B cell (primary cell): ENCODE measurements at regions not wholly inside any gene's neighbourhood (a gene's known extent, or its start where the extent isn't known, plus 50 kb on each side); places are given as distances from the start of the nearest gene placed in this dataset.

Experiments
- ATAC-seq: fragments of 200-7000 bp; cut with Tn5 transposase; one replicate; pipeline ENCODE4 v1.10.0; 2021; ENCODE audit warnings: low read depth, mild to moderate bottlenecking, moderate number of reproducible peaks, moderate library complexity
- CTCF ChIA-PET: fragments of 350-600 bp; sonication (Branson Sonifier 250); formaldehyde crosslinking; loops from one replicate; lab custom pipeline; 2021; ENCODE audit warnings: antibody characterized with exemption, inconsistent platforms; lab: Charles Lee
- POLR2A ChIA-PET: fragments of 350-600 bp; sonication (Branson Sonifier 250); formaldehyde crosslinking; loops from one replicate; lab custom pipeline; 2021; ENCODE audit warnings: antibody characterized with exemption; lab: Charles Lee
- DNase-seq: peaks from one replicate; pipeline ENCODE4 v3.0.0; 2013
- H2AFZ ChIP-seq: 2 replicates; pipeline ENCODE4 v1.6.1; 2012; ENCODE audit warnings: mild to moderate bottlenecking, low read depth, low read length; ENCODE audit not compliant: insufficient read depth, poor library complexity, severe bottlenecking
- H3K27ac ChIP-seq, 2 donors: 1 replicate in 1 of 2; 2 replicates in 1 of 2; pipeline ENCODE4 v1.5.1; 2012 to 2013; ENCODE audit warnings: low read length in 2 of 2, mild to moderate bottlenecking in 2 of 2, moderate library complexity in 1 of 2
- H3K27me3 ChIP-seq, 4 experiments: fragments of 200-600 bp in 1 of 4; sonication (generic) in 1 of 4; replicated peaks in 1 of 4; 1 replicate in 2 of 4; 2 replicates in 2 of 4; pipeline versions ENCODE4 v1.6.1 to v1.7.0; 2013 to 2016; ENCODE audit warnings: low read length in 3 of 4, mild to moderate bottlenecking in 2 of 4, mixed read lengths in 1 of 4, moderate library complexity in 1 of 4; ENCODE audit not compliant: insufficient read depth in 4 of 4, control insufficient read depth in 3 of 4; ENCODE audit errors: control extremely low read depth in 1 of 4
- H3K36me3 ChIP-seq, 2 experiments: replicated peaks in 1 of 2; 1 replicate in 1 of 2; 2 replicates in 1 of 2; pipeline versions ENCODE4 v1.6.1 to v1.7.1; 2013; ENCODE audit warnings: low read length in 1 of 2; ENCODE audit not compliant: insufficient read depth in 2 of 2, control insufficient read depth in 1 of 2; ENCODE audit errors: control extremely low read depth in 1 of 2, extremely low read depth in 1 of 2
- H3K4me1 ChIP-seq, 2 donors: fragments of 200-600 bp in 1 of 2; sonication (generic) in 1 of 2; 1 replicate in 1 of 2; 2 replicates in 1 of 2; pipeline versions ENCODE4 v1.5.1 to v1.6.1; 2013 to 2017; ENCODE audit warnings: low read length in 2 of 2; ENCODE audit not compliant: control insufficient read depth in 2 of 2, insufficient read depth in 2 of 2
- H3K4me2 ChIP-seq: replicated peaks from 2 replicates; pipeline ENCODE3; 2012; ENCODE audit warnings: mild to moderate bottlenecking, low read depth, low read length; ENCODE audit not compliant: poor library complexity, severe bottlenecking
- H3K4me3 ChIP-seq, 5 experiments: fragments of 200-600 bp in 1 of 5; sonication (generic) in 1 of 5; 1 replicate in 3 of 5; 2 replicates in 2 of 5; pipeline versions ENCODE4 v1.5.1 to v1.7.0; 2011 to 2016; ENCODE audit warnings: low read length in 4 of 5, mild to moderate bottlenecking in 4 of 5, low read depth in 2 of 5, control low read depth in 1 of 5, moderate library complexity in 1 of 5; ENCODE audit not compliant: insufficient read depth in 1 of 5; ENCODE audit errors: control extremely low read depth in 1 of 5, extremely low read depth in 1 of 5
- H3K79me2 ChIP-seq: fragments of 200-600 bp; sonication (generic); one replicate; pipeline ENCODE4 v1.6.0; 2016; ENCODE audit warnings: low read length; ENCODE audit not compliant: control insufficient read depth, insufficient read depth
- H3K9ac ChIP-seq: fragments of 200-600 bp; sonication (generic); 2 replicates; pipeline ENCODE4 v1.6.1; 2017; ENCODE audit warnings: mild to moderate bottlenecking, low read length, moderate library complexity
- H3K9me3 ChIP-seq, 3 donors: one replicate each; pipeline versions ENCODE4 v1.6.1 to v1.7.1; 2013; ENCODE audit warnings: low read length in 2 of 3; ENCODE audit not compliant: control insufficient read depth in 2 of 3, insufficient read depth in 1 of 3; ENCODE audit errors: control extremely low read depth in 1 of 3
- H4K20me1 ChIP-seq: 2 replicates; pipeline ENCODE4 v1.6.0; 2012; ENCODE audit warnings: mild to moderate bottlenecking, low read length; ENCODE audit not compliant: insufficient read depth, control insufficient read depth, poor library complexity, severe bottlenecking
- H3K27ac Mint-ChIP-seq: one replicate; pipeline ENCODE4 v1.8.0; 2021; ENCODE audit warnings: mixed read lengths
- H3K27me3 Mint-ChIP-seq: one replicate; pipeline ENCODE4 v1.8.0; 2021; ENCODE audit warnings: mixed read lengths
- H3K4me1 Mint-ChIP-seq: one replicate; pipeline ENCODE4 v1.8.0; 2021; ENCODE audit warnings: mixed read lengths
- H3K4me3 Mint-ChIP-seq: one replicate; pipeline ENCODE4 v1.8.0; 2021; ENCODE audit warnings: mixed read lengths
- H3K9me3 Mint-ChIP-seq: one replicate; pipeline ENCODE4 v1.8.0; 2022; ENCODE audit warnings: mixed read lengths; ENCODE audit not compliant: insufficient read depth
- CTCF ChIP-seq: fragments of 200-600 bp; IDR thresholded peaks from one replicate; pipeline ENCODE4 v1.8.0; 2022; ENCODE audit warnings: antibody characterized with exemption, mild to moderate bottlenecking
- EZH2 ChIP-seq: IDR thresholded peaks from 2 replicates; pipeline ENCODE4 v1.6.1; 2012; ENCODE audit warnings: borderline replicate concordance, low read depth, mild to moderate bottlenecking, moderate library complexity, low read length; ENCODE audit not compliant: insufficient read depth, poor library complexity, severe bottlenecking
- WGBS: methylation state at CpG from one replicate; pipeline ENCODE4 v1.1.5; 2013; ENCODE audit warnings: missing lambda C conversion rate; ENCODE audit not compliant: insufficient coverage; 5-methylcytosine and 5-hydroxymethylcytosine counted together
- intact Hi-C: fragments of 100-400 bp; cut with micrococcal nuclease; formaldehyde crosslinking; loops from one replicate; pipeline ENCODE4 v1.10.0; 2022

GRCh38 chr5:74092766-74093165 lies 466.8 kb downstream of the ARHGEF28 start:
- TF ChIP-seq CTCF (no peak), EZH2 (no peak)
- Histone ChIP-seq H3K27ac (no peak overlapping the region), H3K36me3 (no peaks in the 10 kb centered on the region), H3K79me2 (no peaks in the 10 kb centered on the region), H3K9ac (no peak overlapping the region), H3K4me3 (no peak overlapping the region), H3K27me3 (no peaks in the 10 kb centered on the region), H2AFZ (no peak overlapping the region), H4K20me1 (no peaks in the 10 kb centered on the region), H3K4me1 (no peaks in the 10 kb centered on the region), H3K4me2 (no peak overlapping the region), H3K9me3 (no peaks in the 10 kb centered on the region)
- H3K4me1 Mint-ChIP-seq: no peaks in the 10 kb centered on the region
- ChIA-PET CTCF (no interaction called here), POLR2A (no interaction called here)
- no peak overlapping the region for H3K4me3 Mint-ChIP-seq
- no peaks in the 10 kb centered on the region for H3K9me3 Mint-ChIP-seq
- WGBS: no CpG with 5 or more reads among the region's 2 CpGs
- no peak overlapping the region for H3K27ac Mint-ChIP-seq
- DNase-seq (no peak), ATAC-seq (no peak)
- intact Hi-C loops: no loop called here
- no peaks in the 10 kb centered on the region for H3K27me3 Mint-ChIP-seq

GRCh38 chr5:74085782-74086181 lies 459.8 kb downstream of the ARHGEF28 start:
- CTCF ChIA-PET: no interaction called here
- no peak for TF ChIP-seq EZH2
- no peak for TF ChIP-seq CTCF
- no peak overlapping the region for H3K27ac ChIP-seq
- no peaks in the 10 kb centered on the region for H3K9me3 Mint-ChIP-seq
- no peak overlapping the region for H3K9ac ChIP-seq
- H3K79me2 ChIP-seq: no peaks in the 10 kb centered on the region
- 90% methylated on average over 2 of the region's 2 CpGs for WGBS
- no peaks in the 10 kb centered on the region for H3K9me3 ChIP-seq
- H3K36me3 ChIP-seq: no peaks in the 10 kb centered on the region
- POLR2A ChIA-PET: no interaction called here
- no peaks in the 10 kb centered on the region for H3K4me1 ChIP-seq
- H3K27me3 Mint-ChIP-seq: peaks cover 11% of the 10 kb centered on the region
- no peak overlapping the region for H3K4me2 ChIP-seq
- no peaks in the 10 kb centered on the region for H3K27me3 ChIP-seq
- H3K4me3 Mint-ChIP-seq: no peak overlapping the region
- no peaks in the 10 kb centered on the region for H3K4me1 Mint-ChIP-seq
- no peak overlapping the region for H3K27ac Mint-ChIP-seq
- H4K20me1 ChIP-seq: no peaks in the 10 kb centered on the region
- ATAC-seq (no peak), DNase-seq (no peak)
- no peak overlapping the region for H3K4me3 ChIP-seq
- no peak overlapping the region for H2AFZ ChIP-seq
- intact Hi-C loops: no loop called here
